ENCODE measurements at regions not wholly inside any gene's neighbourhood (a gene's known extent, or its start where the extent isn't known, plus 50 kb on each side); places are given as distances from the start of the nearest gene placed in this dataset.

DNA sequence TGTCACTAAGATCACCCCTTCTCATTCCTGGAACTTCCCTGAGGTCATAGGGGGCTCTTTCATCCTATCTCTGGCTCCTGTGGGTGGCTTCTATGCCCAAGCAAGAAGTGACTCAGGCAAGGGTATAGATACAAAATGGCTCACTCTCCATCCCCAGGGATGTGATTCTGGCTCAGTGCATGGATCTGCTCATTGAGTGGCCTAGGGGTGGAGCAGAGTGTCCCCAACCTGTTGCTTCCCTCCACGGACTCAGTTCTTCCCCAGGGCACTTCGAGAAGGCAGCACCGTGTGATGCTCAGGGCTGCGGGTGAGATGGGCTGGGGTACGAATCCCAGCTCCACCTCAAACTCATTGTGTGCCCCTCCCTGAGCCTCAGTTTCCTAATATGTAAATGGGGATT, 136.4 kb downstream of the PTPRS start:
- no peak for DNase-seq
- Histone ChIP-seq H3K4me1 (ENCODE audit: control insufficient read depth, insufficient read depth, low read length) (no peaks in the 10 kb centered on the region), H3K9me3 (ENCODE audit: control insufficient read depth, low read length) (peaks cover 24% of the 10 kb centered on the region), H3K4me3 (ENCODE audit: low read length) (no peak overlapping the region), H3K36me3 (ENCODE audit: control insufficient read depth, insufficient read depth, low read length) (peaks cover 32% of the 10 kb centered on the region), H3K9ac (ENCODE audit: extremely low read depth, low read length, poor library complexity, severe bottlenecking) (no peak overlapping the region), H3K27me3 (ENCODE audit: control insufficient read depth, insufficient read depth, low read length, poor library complexity, severe bottlenecking) (no peaks in the 10 kb centered on the region), H3K27ac (ENCODE audit: low read depth, low read length) (no peak overlapping the region)
- H3K27me3 Mint-ChIP-seq (ENCODE audit: insufficient read depth): no peaks in the 10 kb centered on the region
- no peak overlapping the region for H3K27ac Mint-ChIP-seq
- H3K4me3 Mint-ChIP-seq: no peak overlapping the region
- peaks cover 48% of the 10 kb centered on the region for H3K36me3 Mint-ChIP-seq (ENCODE audit: low read depth)
- no peaks in the 10 kb centered on the region for H3K4me1 Mint-ChIP-seq
- TF ChIP-seq CTCF (conservative IDR thresholded peaks at IDR 0.05): no peak
- 96% methylated on average over 5 of the region's 5 CpGs; no CpG with 5 or more reads in 1 of the 2 experiments for WGBS, 2 experiments (ENCODE audit: insufficient coverage in 1 of 2, insufficient read length in 1 of 2)
- peaks cover 46% of the 10 kb centered on the region for H3K9me3 Mint-ChIP-seq
